GM12873 (cell line): ENCODE measurements at regions not wholly inside any gene's neighbourhood (a gene's known extent, or its start where the extent isn't known, plus 50 kb on each side); places are given as distances from the start of the nearest gene placed in this dataset.

ENCODE experiments used
- CTCF ChIP-seq: IDR thresholded peaks from 2 replicates; pipeline ENCODE4 v1.5.1; 2012; ENCODE audit warnings: low read depth, mild to moderate bottlenecking, moderate library complexity, low read length, control low read depth; ENCODE audit not compliant: insufficient read depth; ENCODE audit errors: missing control alignments

- TF ChIP-seq CTCF: no peak
These were observed 52.8 kb downstream of the PPP1R2C start for GRCh38 chrX:42725196-42725595.

GRCh38 chrX:42720209-42720608, 57.8 kb downstream of the PPP1R2C start:
- no peak for TF ChIP-seq CTCF

- no peak for TF ChIP-seq CTCF
These were observed 62.2 kb downstream of the PPP1R2C start for GRCh38 chrX:42715701-42716262.

GRCh38 chrX:42714981-42715700, 62.8 kb downstream of the PPP1R2C start:
- peak; percentile 51 for TF ChIP-seq CTCF

GRCh38 chrX:42710452-42710851, 67.5 kb downstream of the PPP1R2C start:
- TF ChIP-seq CTCF: no peak

GRCh38 chrX:42708222-42708621, 69.7 kb downstream of the PPP1R2C start:
- TF ChIP-seq CTCF: no peak

GRCh38 chrX:42707742-42708141, 70.2 kb downstream of the PPP1R2C start:
- no peak for TF ChIP-seq CTCF
